ENCODE measurements at regions not wholly inside any gene's neighbourhood (a gene's known extent, or its start where the extent isn't known, plus 50 kb on each side); places are given as distances from the start of the nearest gene placed in this dataset.

GRCh38 chr22:49482811-49483210 lies 344.9 kb downstream of the BRD1 start:
- in situ Hi-C loops (cut with HindIII; ENCODE audit: low sequenced_read_pairs), result no loop called here
- DNase-seq (ENCODE audit: low read depth), result no peak
- no peak overlapping the region for H3K4me3 ChIP-seq (ENCODE audit: low read depth, low read length)
- TF ChIP-seq CTCF (IDR thresholded peaks at IDR 0.05; ENCODE audit: low read depth, low read length, missing control alignments), result no peak

- in situ Hi-C loops (cut with HindIII; ENCODE audit: low sequenced_read_pairs), result no loop called here
- DNase-seq (ENCODE audit: low read depth), result no peak
- no peak overlapping the region for H3K4me3 ChIP-seq (ENCODE audit: low read depth, low read length)
- TF ChIP-seq CTCF (IDR thresholded peaks at IDR 0.05; ENCODE audit: low read depth, low read length, missing control alignments), result no peak
Observed at GRCh38 chr22:49481659-49482399, 345.8 kb downstream of the BRD1 start.

- in situ Hi-C loops (cut with HindIII; ENCODE audit: low sequenced_read_pairs), result no loop called here
- H3K4me3 ChIP-seq (ENCODE audit: low read depth, low read length), result no peak overlapping the region
- no peak for TF ChIP-seq CTCF (IDR thresholded peaks at IDR 0.05; ENCODE audit: low read depth, low read length, missing control alignments)
- no peak for DNase-seq (ENCODE audit: low read depth)
Observed at GRCh38 chr22:49480896-49481658, 346.6 kb downstream of the BRD1 start.

- TF ChIP-seq CTCF (IDR thresholded peaks at IDR 0.05; ENCODE audit: low read depth, low read length, missing control alignments), result no peak
- DNase-seq (ENCODE audit: low read depth), result no peak
- in situ Hi-C loops (cut with HindIII; ENCODE audit: low sequenced_read_pairs), result no loop called here
- H3K4me3 ChIP-seq (ENCODE audit: low read depth, low read length), result no peak overlapping the region
Observed at GRCh38 chr22:49480331-49480730, 347.3 kb downstream of the BRD1 start.

GRCh38 chr22:49479566-49479965 lies 348.1 kb downstream of the BRD1 start:
- TF ChIP-seq CTCF (IDR thresholded peaks at IDR 0.05; ENCODE audit: low read depth, low read length, missing control alignments), result no peak
- in situ Hi-C loops (cut with HindIII; ENCODE audit: low sequenced_read_pairs), result no loop called here
- DNase-seq (ENCODE audit: low read depth), result no peak
- no peak overlapping the region for H3K4me3 ChIP-seq (ENCODE audit: low read depth, low read length)

GRCh38 chr22:49476800-49477400 lies 350.8 kb downstream of the BRD1 start:
- no peak for TF ChIP-seq CTCF (IDR thresholded peaks at IDR 0.05; ENCODE audit: low read depth, low read length, missing control alignments)
- in situ Hi-C loops (cut with HindIII; ENCODE audit: low sequenced_read_pairs), result no loop called here
- no peak for DNase-seq (ENCODE audit: low read depth)
- H3K4me3 ChIP-seq (ENCODE audit: low read depth, low read length), result no peak overlapping the region
